HepG2 (cell line): ENCODE measurements at regions not wholly inside any gene's neighbourhood (a gene's known extent, or its start where the extent isn't known, plus 50 kb on each side); places are given as distances from the start of the nearest gene placed in this dataset.

Experiments
- ASH2L ChIP-seq: fragments of 300-600, 200-600 bp; sonication (generic); IDR thresholded peaks from 2 replicates; pipeline ENCODE4 v1.7.0; 2017; ENCODE audit warnings: low read depth, mild to moderate bottlenecking, moderate library complexity, mixed read lengths, low read length; ENCODE audit not compliant: insufficient read length
- CBFB ChIP-seq: sonication (generic); formaldehyde crosslinking; IDR thresholded peaks from 2 replicates; pipeline ENCODE4 v1.4.0; 2020; ENCODE audit warnings: missing genetic modification reagents
- CENPBD1 ChIP-seq: sonication (generic); formaldehyde crosslinking; IDR thresholded peaks from 2 replicates; pipeline ENCODE4 v1.8.0; 2022; ENCODE audit warnings: missing genetic modification reagents, low read depth, mild to moderate bottlenecking, borderline replicate concordance
- CHCHD3 ChIP-seq: sonication (generic); formaldehyde crosslinking; IDR thresholded peaks from 2 replicates; pipeline ENCODE4 v1.8.0; 2022; ENCODE audit warnings: mild to moderate bottlenecking, missing genetic modification reagents, moderate library complexity
- CHD2 ChIP-seq: IDR thresholded peaks from 2 replicates; pipeline ENCODE4 v1.6.1; 2011; ENCODE audit warnings: low read depth, low read length, improper control_type of control experiment
- DR1 ChIP-seq: sonication (generic); formaldehyde crosslinking; IDR thresholded peaks from 2 replicates; pipeline ENCODE4 v1.8.0; 2021; ENCODE audit warnings: mild to moderate bottlenecking, missing genetic modification reagents, inconsistent platforms
- FOXK1 ChIP-seq: sonication (generic); formaldehyde crosslinking; IDR thresholded peaks from 2 replicates; pipeline ENCODE4 v1.4.0; 2020; ENCODE audit warnings: low read depth, missing genetic modification reagents, borderline replicate concordance
- HDAC6 ChIP-seq: fragments of 200-600 bp; sonication (generic); IDR thresholded peaks from 2 replicates; pipeline ENCODE4 v1.7.0; 2017; ENCODE audit warnings: mild to moderate bottlenecking, antibody characterized with exemption, low read length, low read depth
- HIVEP1 ChIP-seq: sonication (generic); formaldehyde crosslinking; IDR thresholded peaks from 2 replicates; pipeline ENCODE4 v1.4.0; 2020; ENCODE audit warnings: mild to moderate bottlenecking, missing genetic modification reagents
- JUND ChIP-seq: sonication (generic); formaldehyde crosslinking; IDR thresholded peaks from 2 replicates; pipeline ENCODE4 v1.8.0; 2022; ENCODE audit warnings: mild to moderate bottlenecking, missing genetic modification reagents
- MIER3 ChIP-seq: IDR thresholded peaks from 2 replicates; pipeline ENCODE4 v1.6.1; 2016; ENCODE audit warnings: missing compliant biosample characterization, borderline replicate concordance
- MIXL1 ChIP-seq: IDR thresholded peaks from 2 replicates; pipeline ENCODE4 v1.6.1; 2016
- NBN ChIP-seq: fragments of 450-650 bp; conservative IDR thresholded peaks from 2 replicates; pipeline ENCODE4 v1.6.1; 2017
- NCOA2 ChIP-seq: sonication (generic); formaldehyde crosslinking; IDR thresholded peaks from 2 replicates; pipeline ENCODE4 v1.8.0; 2022; ENCODE audit warnings: inconsistent platforms
- NR2C2 ChIP-seq: sonication (generic); formaldehyde crosslinking; IDR thresholded peaks from 2 replicates; pipeline ENCODE4 v1.4.0; 2020; ENCODE audit warnings: missing genetic modification reagents, mild to moderate bottlenecking, moderate library complexity, borderline replicate concordance
- NRL ChIP-seq: sonication (generic); formaldehyde crosslinking; IDR thresholded peaks from 2 replicates; pipeline ENCODE4 v1.5.0; 2020; ENCODE audit warnings: missing genetic modification reagents, mild to moderate bottlenecking, moderate library complexity, borderline replicate concordance
- PLRG1 ChIP-seq: fragments of 450-650 bp; conservative IDR thresholded peaks from 2 replicates; pipeline ENCODE4 v1.6.1; 2016
- SIX1 ChIP-seq: sonication (generic); formaldehyde crosslinking; IDR thresholded peaks from 2 replicates; pipeline ENCODE4 v1.4.0; 2020; ENCODE audit warnings: missing genetic modification reagents, borderline replicate concordance
- SMC3 ChIP-seq: IDR thresholded peaks from 2 replicates; pipeline ENCODE4 v1.6.1; 2011; ENCODE audit warnings: low read length, improper control_type of control experiment
- SRY ChIP-seq: sonication (generic); formaldehyde crosslinking; IDR thresholded peaks from 2 replicates; pipeline ENCODE4 v1.8.0; 2022; ENCODE audit warnings: mild to moderate bottlenecking, missing genetic modification reagents
- STAT5B ChIP-seq: sonication (generic); formaldehyde crosslinking; IDR thresholded peaks from 2 replicates; pipeline ENCODE4 v1.4.0; 2020; ENCODE audit warnings: missing genetic modification reagents
- ZHX2 ChIP-seq, 2 experiments: sonication (generic) in 1 of 2; formaldehyde crosslinking in 1 of 2; IDR thresholded peaks; 2 replicates each; pipeline versions ENCODE4 v1.6.1 to v1.9.0; 2014 to 2022; ENCODE audit warnings: antibody characterized with exemption in 1 of 2, borderline replicate concordance in 1 of 2, inconsistent platforms in 1 of 2, low read depth in 1 of 2, missing genetic modification reagents in 1 of 2
- ZNF589 ChIP-seq: sonication (generic); formaldehyde crosslinking; conservative IDR thresholded peaks from 2 replicates; pipeline ENCODE4 v1.8.0; 2022; ENCODE audit warnings: mild to moderate bottlenecking, moderate library complexity, missing genetic modification reagents

- peak; percentile 75 for TF ChIP-seq NR2C2 (CRISPR knock-in tag)
- no peak for TF ChIP-seq MIXL1
- no peak for TF ChIP-seq SIX1 (CRISPR knock-in tag)
- no peak for TF ChIP-seq PLRG1
- no peak for TF ChIP-seq NBN
- no peak for TF ChIP-seq SRY (CRISPR knock-in tag)
- TF ChIP-seq ZHX2 (IDR thresholded peaks at IDR 0.05; ENCODE audit: low read depth): 0 out of 2 replicates have a peak, but pooled peaks have one; percentile 29
- TF ChIP-seq ZHX2 (CRISPR knock-in tag; IDR thresholded peaks at IDR 0.05; ENCODE audit: borderline replicate concordance): no peak
- TF ChIP-seq HDAC6: no peak
- TF ChIP-seq NRL (CRISPR knock-in tag): no peak
- TF ChIP-seq SMC3: peak; percentile 32; the same call in 1 of the 2 replicates
- 0 out of 2 replicates have a peak, but pooled peaks have one; percentile 15 for TF ChIP-seq FOXK1 (CRISPR knock-in tag)
- no peak for TF ChIP-seq CENPBD1 (CRISPR knock-in tag)
- no peak for TF ChIP-seq CHCHD3 (CRISPR knock-in tag)
- no peak for TF ChIP-seq CHD2
- no peak for TF ChIP-seq HIVEP1 (CRISPR knock-in tag)
- TF ChIP-seq CBFB: no peak
- TF ChIP-seq ZNF589 (CRISPR knock-in tag): no peak
- no peak for TF ChIP-seq ASH2L
- TF ChIP-seq DR1 (CRISPR knock-in tag): no peak
- TF ChIP-seq JUND (CRISPR knock-in tag): peak; percentile 98
- peak; percentile 71; the same call in 1 of the 2 replicates for TF ChIP-seq MIER3 (CRISPR knock-in tag)
- TF ChIP-seq NCOA2 (CRISPR knock-in tag): peak; percentile 34; the same call in 1 of the 2 replicates
- no peak for TF ChIP-seq STAT5B (CRISPR knock-in tag)
Measured at GRCh38 chr12:70052931-70053497, 190.2 kb upstream of the CNOT2 start (continued).
